ENCODE measurements at regions not wholly inside any gene's neighbourhood (a gene's known extent, or its start where the extent isn't known, plus 50 kb on each side); places are given as distances from the start of the nearest gene placed in this dataset.

- TF ChIP-seq CTCF (conservative IDR thresholded peaks at IDR 0.05; ENCODE audit: low read depth in 2 of 2) (no peak), ZNF331 (CRISPR knock-in tag; IDR thresholded peaks at IDR 0.05; ENCODE audit: low read depth) (no peak), EZH2phosphoT487 (IDR thresholded peaks at IDR 0.05; ENCODE audit: unreplicated experiment) (no peak), POLR2AphosphoS5 (IDR thresholded peaks at IDR 0.05; ENCODE audit: low read depth) (no peak), NANOG (IDR thresholded peaks at IDR 0.05; ENCODE audit: borderline replicate concordance) (no peak), REST (IDR thresholded peaks at IDR 0.05; ENCODE audit: unreplicated experiment) (no peak), JUNB (IDR thresholded peaks at IDR 0.05; ENCODE audit: unreplicated experiment) (no peak), STAT1 (IDR thresholded peaks at IDR 0.05; ENCODE audit: unreplicated experiment) (no peak), ETS1 (IDR thresholded peaks at IDR 0.05) (no peak)
Measured at GRCh38 chr13:40048551-40048950, 393.1 kb downstream of the COG6 start (continued).

GRCh38 chr13:40052954-40053353, 397.5 kb downstream of the COG6 start:
- ATAC-seq = no peak
- H3K79me2 ChIP-seq (replicated peaks; ENCODE audit: insufficient read depth) = no peaks in the 10 kb centered on the region
- TF ChIP-seq NANOG (IDR thresholded peaks at IDR 0.05; ENCODE audit: borderline replicate concordance) = no peak
- no peak for TF ChIP-seq REST (IDR thresholded peaks at IDR 0.05; ENCODE audit: unreplicated experiment)
- TF ChIP-seq STAT1 (IDR thresholded peaks at IDR 0.05; ENCODE audit: unreplicated experiment) = no peak
- no peak for TF ChIP-seq ZNF114 (CRISPR knock-in tag; IDR thresholded peaks at IDR 0.05)

More at GRCh38 chr13:40052954-40053353, 397.5 kb downstream of the COG6 start:
- H2AFZ ChIP-seq = no peak overlapping the region
- no peak overlapping the region for H3K27ac ChIP-seq (ENCODE audit: low read depth)
- no peaks in the 10 kb centered on the region for H3K27me3 ChIP-seq (ENCODE audit: insufficient read depth)
- no peaks in the 10 kb centered on the region for H3F3A ChIP-seq (replicated peaks; ENCODE audit: low read depth)
- H3K36me3 Mint-ChIP-seq (ENCODE audit: low read depth) = no peaks in the 10 kb centered on the region
- H3K9me2 ChIP-seq (ENCODE audit: insufficient read depth) = peaks cover 10% of the 10 kb centered on the region; the same call in 1 of the 2 replicates
- no peak overlapping the region for H3K4me3 ChIP-seq
- H3K4me2 ChIP-seq = no peak overlapping the region
- H3K4me3 Mint-ChIP-seq = no peak overlapping the region
- H3K36me3 ChIP-seq (ENCODE audit: insufficient read depth) = no peaks in the 10 kb centered on the region
- no peak for DNase-seq (ENCODE audit: low spot score)
- no peaks in the 10 kb centered on the region for H3K4me1 ChIP-seq (ENCODE audit: insufficient read depth)
- H3K4me1 Mint-ChIP-seq = no peaks in the 10 kb centered on the region
- H4K20me1 ChIP-seq (replicated peaks; ENCODE audit: insufficient read depth) = no peaks in the 10 kb centered on the region
- no peak overlapping the region for H3K27ac Mint-ChIP-seq
- no peaks in the 10 kb centered on the region for H3K9me3 Mint-ChIP-seq
- no peaks in the 10 kb centered on the region for H3K27me3 Mint-ChIP-seq (ENCODE audit: insufficient read depth, low read depth, poor library complexity)

Measured in GM23338 (cell line).